ENCODE measurements at regions not wholly inside any gene's neighbourhood (a gene's known extent, or its start where the extent isn't known, plus 50 kb on each side); places are given as distances from the start of the nearest gene placed in this dataset.

GRCh38 chr2:71861186-71862160 lies 286.2 kb downstream of the CYP26B1 start:
- WGBS = 85% methylated on average over 17 of the region's 17 CpGs
- Histone ChIP-seq H3K9me3 (no peaks in the 10 kb centered on the region), H3K27ac (no peak overlapping the region), H3K27me3 (replicated peaks; ENCODE audit: insufficient read depth) (no peaks in the 10 kb centered on the region), H3K4me1 (replicated peaks) (no peaks in the 10 kb centered on the region), H3K4me3 (no peak overlapping the region), H3K36me3 (no peaks in the 10 kb centered on the region)
- intact Hi-C loops (cut with DNase I) = no loop called here
- TF ChIP-seq POLR2AphosphoS5 (IDR thresholded peaks at IDR 0.05) = no peak
- TF ChIP-seq CTCF (IDR thresholded peaks at IDR 0.05) = no peak
- no peak for TF ChIP-seq POLR2A (IDR thresholded peaks at IDR 0.05)
- DNase-seq (ENCODE audit: low spot score) = no peak

- 90% methylated on average over 4 of the region's 4 CpGs for WGBS
- Histone ChIP-seq H3K27me3 (replicated peaks; ENCODE audit: insufficient read depth) (no peaks in the 10 kb centered on the region), H3K36me3 (no peaks in the 10 kb centered on the region), H3K4me3 (no peak overlapping the region), H3K9me3 (no peaks in the 10 kb centered on the region), H3K4me1 (replicated peaks) (no peaks in the 10 kb centered on the region), H3K27ac (no peak overlapping the region)
- TF ChIP-seq POLR2A (IDR thresholded peaks at IDR 0.05) (no peak), CTCF (IDR thresholded peaks at IDR 0.05) (no peak), POLR2AphosphoS5 (IDR thresholded peaks at IDR 0.05) (no peak)
- no peak for DNase-seq (ENCODE audit: low spot score)
- intact Hi-C loops (cut with DNase I) = no loop called here
These were observed 287.2 kb downstream of the CYP26B1 start for GRCh38 chr2:71860381-71860926.

- no peaks in the 10 kb centered on the region for H3K27me3 ChIP-seq (replicated peaks; ENCODE audit: insufficient read depth)
- no peak for TF ChIP-seq CTCF (IDR thresholded peaks at IDR 0.05)
- TF ChIP-seq POLR2A (IDR thresholded peaks at IDR 0.05) = no peak
- no peak for TF ChIP-seq POLR2AphosphoS5 (IDR thresholded peaks at IDR 0.05)
- H3K4me1 ChIP-seq (replicated peaks) = no peaks in the 10 kb centered on the region
- no peak overlapping the region for H3K27ac ChIP-seq
- intact Hi-C loops (cut with DNase I) = no loop called here
- no peaks in the 10 kb centered on the region for H3K36me3 ChIP-seq
- H3K9me3 ChIP-seq = no peaks in the 10 kb centered on the region
- DNase-seq (ENCODE audit: low spot score) = no peak
- H3K4me3 ChIP-seq = no peak overlapping the region
- 92% methylated on average over 7 of the region's 7 CpGs for WGBS
These were observed 288.3 kb downstream of the CYP26B1 start for GRCh38 chr2:71859211-71859847.

GRCh38 chr2:71858071-71858470 lies 289.6 kb downstream of the CYP26B1 start:
- TF ChIP-seq POLR2AphosphoS5 (IDR thresholded peaks at IDR 0.05) (no peak), POLR2A (IDR thresholded peaks at IDR 0.05) (no peak), CTCF (IDR thresholded peaks at IDR 0.05) (no peak)

More at GRCh38 chr2:71858071-71858470, 289.6 kb downstream of the CYP26B1 start:
- Histone ChIP-seq H3K4me3 (no peak overlapping the region), H3K27me3 (replicated peaks; ENCODE audit: insufficient read depth) (peaks cover under 1% of the 10 kb centered on the region), H3K36me3 (no peaks in the 10 kb centered on the region), H3K4me1 (replicated peaks) (no peaks in the 10 kb centered on the region), H3K9me3 (no peaks in the 10 kb centered on the region), H3K27ac (no peak overlapping the region)
- 77% methylated on average over 4 of the region's 4 CpGs for WGBS
- intact Hi-C loops (cut with DNase I) = no loop called here
- no peak for DNase-seq (ENCODE audit: low spot score)

Data from prostate gland (tissue), 2 donors.